Suprapubic skin (tissue), 4 donors: ENCODE measurements at regions not wholly inside any gene's neighbourhood (a gene's known extent, or its start where the extent isn't known, plus 50 kb on each side); places are given as distances from the start of the nearest gene placed in this dataset.

Experiments used
- CTCF ChIP-seq, 2 donors: fragments of 200-600 bp in 1 of 2; fragments of 450-650 bp in 1 of 2; sonication (generic) in 1 of 2; IDR thresholded peaks; one replicate each; pipeline ENCODE4 v1.5.1; 2016 to 2019; ENCODE audit warnings: antibody characterized with exemption in 2 of 2, mild to moderate bottlenecking in 1 of 2, moderate library complexity in 1 of 2
- EP300 ChIP-seq: sonication (generic); formaldehyde crosslinking; IDR thresholded peaks from one replicate; pipeline ENCODE4 v1.6.1; 2017; ENCODE audit warnings: antibody characterized with exemption
- POLR2A ChIP-seq, 2 donors: fragments of 450-650 bp; IDR thresholded peaks; one replicate each; pipeline ENCODE4 v1.6.1; 2017; ENCODE audit warnings: antibody characterized with exemption in 2 of 2, mild to moderate bottlenecking in 2 of 2, moderate library complexity in 2 of 2
- POLR2AphosphoS5 ChIP-seq, 3 donors: sonication (generic); formaldehyde crosslinking; IDR thresholded peaks; one replicate each; pipeline ENCODE4 v1.6.1; 2017; ENCODE audit warnings: antibody characterized with exemption in 3 of 3

- TF ChIP-seq POLR2AphosphoS5 (IDR thresholded peaks at IDR 0.05): no peak
- no peak for TF ChIP-seq CTCF (IDR thresholded peaks at IDR 0.05)
- no peak for TF ChIP-seq POLR2A (IDR thresholded peaks at IDR 0.05)
- TF ChIP-seq EP300: no peak
Measured at GRCh38 chr12:18165422-18165871, 75.5 kb upstream of the RERGL start.
